ENCODE measurements at regions not wholly inside any gene's neighbourhood (a gene's known extent, or its start where the extent isn't known, plus 50 kb on each side); places are given as distances from the start of the nearest gene placed in this dataset.

GRCh38 chr14:71658261-71658860 is 273.9 kb upstream of the RGS6 start:
- no peak overlapping the region for H3K4me3 ChIP-seq (ENCODE audit: low read depth, low read length)
- H3K36me3 ChIP-seq (ENCODE audit: control insufficient read depth, insufficient read depth, low read length) = peaks cover 10% of the 10 kb centered on the region
- no peaks in the 10 kb centered on the region for H3K27me3 ChIP-seq (ENCODE audit: control insufficient read depth, insufficient read depth, low read length)
- CTCF ChIA-PET = no interaction called here
- POLR2A ChIA-PET = no interaction called here
- TF ChIP-seq CTCF (IDR thresholded peaks at IDR 0.05; ENCODE audit: insufficient read depth, low read depth, low read length) = no peak
- DNase-seq (ENCODE audit: low read depth) = no peak

- no peaks in the 10 kb centered on the region for H3K27me3 ChIP-seq (ENCODE audit: control insufficient read depth, insufficient read depth, low read length)
- CTCF ChIA-PET = no interaction called here
- peaks cover 10% of the 10 kb centered on the region for H3K36me3 ChIP-seq (ENCODE audit: control insufficient read depth, insufficient read depth, low read length)
- no peak for DNase-seq (ENCODE audit: low read depth)
- POLR2A ChIA-PET = no interaction called here
- H3K4me3 ChIP-seq (ENCODE audit: low read depth, low read length) = no peak overlapping the region
- no peak for TF ChIP-seq CTCF (IDR thresholded peaks at IDR 0.05; ENCODE audit: insufficient read depth, low read depth, low read length)
Measured at GRCh38 chr14:71659159-71659558, 273.1 kb upstream of the RGS6 start.

- no peak for TF ChIP-seq CTCF (IDR thresholded peaks at IDR 0.05; ENCODE audit: insufficient read depth, low read depth, low read length)
- peaks cover 10% of the 10 kb centered on the region for H3K36me3 ChIP-seq (ENCODE audit: control insufficient read depth, insufficient read depth, low read length)
- no peak overlapping the region for H3K4me3 ChIP-seq (ENCODE audit: low read depth, low read length)
- ChIA-PET POLR2A (no interaction called here), CTCF (interaction anchor here (1.3 kb wide), 1 partner anchor 25 kb away, joined by 4 read pairs; no protein-coding TSS in a partner anchor)
- H3K27me3 ChIP-seq (ENCODE audit: control insufficient read depth, insufficient read depth, low read length) = no peaks in the 10 kb centered on the region
- no peak for DNase-seq (ENCODE audit: low read depth)
Measured at GRCh38 chr14:71661441-71661840, 270.8 kb upstream of the RGS6 start.

- H3K36me3 ChIP-seq (ENCODE audit: control insufficient read depth, insufficient read depth, low read length) = peaks cover 10% of the 10 kb centered on the region
- TF ChIP-seq CTCF (IDR thresholded peaks at IDR 0.05; ENCODE audit: insufficient read depth, low read depth, low read length) = no peak
- ChIA-PET POLR2A (no interaction called here), CTCF (interaction anchor here (1.3 to 1.7 kb wide), 2 partner anchors 26 to 91 kb away, joined by 4 to 6 read pairs; no protein-coding TSS in a partner anchor)
- H3K4me3 ChIP-seq (ENCODE audit: low read depth, low read length) = no peak overlapping the region
- no peak for DNase-seq (ENCODE audit: low read depth)
- no peaks in the 10 kb centered on the region for H3K27me3 ChIP-seq (ENCODE audit: control insufficient read depth, insufficient read depth, low read length)
Measured at GRCh38 chr14:71662291-71662790, 269.9 kb upstream of the RGS6 start.

- ChIA-PET CTCF (interaction anchor here (1.3 kb wide), 2 partner anchors 11 to 14 kb away, joined by 3 to 4 read pairs; no protein-coding TSS in a partner anchor), POLR2A (interaction anchor here (0.5 kb wide), 1 partner anchor 237 kb away, joined by 3 read pairs; no protein-coding TSS in a partner anchor)
- H3K4me3 ChIP-seq (ENCODE audit: low read depth, low read length) = no peak overlapping the region
- peaks cover 10% of the 10 kb centered on the region for H3K36me3 ChIP-seq (ENCODE audit: control insufficient read depth, insufficient read depth, low read length)
- no peak for TF ChIP-seq CTCF (IDR thresholded peaks at IDR 0.05; ENCODE audit: insufficient read depth, low read depth, low read length)
- no peaks in the 10 kb centered on the region for H3K27me3 ChIP-seq (ENCODE audit: control insufficient read depth, insufficient read depth, low read length)
- no peak for DNase-seq (ENCODE audit: low read depth)
Measured at GRCh38 chr14:71665157-71665556, 267.1 kb upstream of the RGS6 start.

All from BJ (cell line).